GM12801 (cell line): ENCODE measurements at regions not wholly inside any gene's neighbourhood (a gene's known extent, or its start where the extent isn't known, plus 50 kb on each side); places are given as distances from the start of the nearest gene placed in this dataset.

Experiments used
- CTCF ChIP-seq: IDR thresholded peaks from one replicate; pipeline ENCODE4 v1.5.1; 2011; ENCODE audit warnings: control low read depth; ENCODE audit not compliant: insufficient read length; ENCODE audit errors: extremely low read depth

GRCh38 chr20:4431446-4431845 is 182.4 kb upstream of the ADRA1D start:
- TF ChIP-seq CTCF = no peak

- no peak for TF ChIP-seq CTCF
Measured at GRCh38 chr20:4427940-4428586, 179.0 kb upstream of the ADRA1D start.

- no peak for TF ChIP-seq CTCF
Measured at GRCh38 chr20:4418141-4418540, 169.1 kb upstream of the ADRA1D start.

- no peak for TF ChIP-seq CTCF
Measured at GRCh38 chr20:4415281-4415680, 166.2 kb upstream of the ADRA1D start.

- TF ChIP-seq CTCF = no peak
Measured at GRCh38 chr20:4413314-4414049, 164.4 kb upstream of the ADRA1D start.

- TF ChIP-seq CTCF = no peak
Measured at GRCh38 chr20:4412216-4412615, 163.1 kb upstream of the ADRA1D start.

- no peak for TF ChIP-seq CTCF
Measured at GRCh38 chr20:4411744-4412143, 162.7 kb upstream of the ADRA1D start.
